ENCODE measurements at regions not wholly inside any gene's neighbourhood (a gene's known extent, or its start where the extent isn't known, plus 50 kb on each side); places are given as distances from the start of the nearest gene placed in this dataset.

DNA sequence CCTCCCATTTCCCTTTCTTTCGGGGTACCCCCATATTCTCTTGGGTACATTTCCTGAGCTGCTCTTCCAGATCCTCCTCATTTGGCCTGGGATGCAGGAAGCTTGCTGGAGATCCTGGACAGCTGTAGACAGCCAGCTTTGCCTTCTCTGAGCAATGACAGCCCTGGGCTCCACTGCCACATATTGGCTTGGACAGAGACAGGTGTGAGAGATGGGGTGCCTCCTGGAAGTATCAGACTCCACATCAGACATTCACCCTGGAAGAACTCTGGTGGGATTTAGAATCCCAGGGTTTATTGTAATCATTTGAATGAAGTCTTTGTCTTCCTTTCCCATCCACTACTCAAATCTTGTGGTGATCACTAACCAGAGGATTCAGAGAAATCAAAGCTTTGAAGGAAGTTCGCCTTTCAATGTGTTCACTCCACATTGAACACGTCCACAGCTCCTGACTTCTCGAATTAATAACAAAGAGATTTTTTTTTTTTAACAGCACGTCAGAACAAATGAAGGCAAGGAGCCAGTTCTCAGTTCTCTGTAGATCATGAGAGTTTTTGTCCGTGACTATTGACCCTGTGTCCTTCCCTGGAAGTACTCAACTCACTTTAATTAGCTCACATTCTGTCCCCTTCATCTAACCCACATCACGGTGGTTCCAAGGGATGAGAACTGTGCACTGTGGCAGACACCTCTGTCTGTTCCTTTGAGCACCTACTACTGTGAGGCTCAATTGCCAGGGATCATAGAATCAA is 377.6 kb upstream of the TRIB2 start:
- Mint-ChIP-seq H3K36me3 (ENCODE audit: unreplicated experiment) (no peaks in the 10 kb centered on the region), H3K4me1 (ENCODE audit: low read depth, unreplicated experiment) (no peaks in the 10 kb centered on the region), H3K27me3 (ENCODE audit: unreplicated experiment) (no peaks in the 10 kb centered on the region), H3K9me3 (ENCODE audit: unreplicated experiment) (no peaks in the 10 kb centered on the region), H3K4me3 (ENCODE audit: unreplicated experiment) (no peak overlapping the region), H3K27ac (ENCODE audit: unreplicated experiment) (no peak overlapping the region)
- no peak for DNase-seq
- TF ChIP-seq, protein P1, sequence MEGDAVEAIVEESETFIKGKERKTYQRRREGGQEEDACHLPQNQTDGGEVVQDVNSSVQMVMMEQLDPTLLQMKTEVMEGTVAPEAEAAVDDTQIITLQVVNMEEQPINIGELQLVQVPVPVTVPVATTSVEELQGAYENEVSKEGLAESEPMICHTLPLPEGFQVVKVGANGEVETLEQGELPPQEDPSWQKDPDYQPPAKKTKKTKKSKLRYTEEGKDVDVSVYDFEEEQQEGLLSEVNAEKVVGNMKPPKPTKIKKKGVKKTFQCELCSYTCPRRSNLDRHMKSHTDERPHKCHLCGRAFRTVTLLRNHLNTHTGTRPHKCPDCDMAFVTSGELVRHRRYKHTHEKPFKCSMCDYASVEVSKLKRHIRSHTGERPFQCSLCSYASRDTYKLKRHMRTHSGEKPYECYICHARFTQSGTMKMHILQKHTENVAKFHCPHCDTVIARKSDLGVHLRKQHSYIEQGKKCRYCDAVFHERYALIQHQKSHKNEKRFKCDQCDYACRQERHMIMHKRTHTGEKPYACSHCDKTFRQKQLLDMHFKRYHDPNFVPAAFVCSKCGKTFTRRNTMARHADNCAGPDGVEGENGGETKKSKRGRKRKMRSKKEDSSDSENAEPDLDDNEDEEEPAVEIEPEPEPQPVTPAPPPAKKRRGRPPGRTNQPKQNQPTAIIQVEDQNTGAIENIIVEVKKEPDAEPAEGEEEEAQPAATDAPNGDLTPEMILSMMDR (IDR thresholded peaks at IDR 0.05; ENCODE audit: partially characterized antibody, unreplicated experiment): no peak

DNA sequence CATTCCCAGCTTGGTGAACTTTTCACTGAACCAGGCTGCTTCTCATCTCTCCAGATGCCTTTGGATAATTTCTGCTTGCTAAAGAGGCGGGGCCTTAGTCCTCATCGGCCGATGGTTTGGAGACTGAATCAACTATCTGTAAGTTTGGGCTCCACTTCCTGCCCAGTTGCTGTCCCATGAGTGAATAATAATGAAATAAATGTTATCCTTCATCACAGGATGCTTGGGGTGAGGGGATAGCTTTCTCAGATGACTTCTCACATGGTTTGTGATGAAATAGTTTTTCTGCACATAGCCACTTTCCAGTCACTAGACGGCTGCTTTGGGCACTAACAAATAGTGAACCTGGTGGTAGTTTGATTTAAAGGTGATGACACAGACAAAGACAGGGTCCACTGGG is 376.6 kb upstream of the TRIB2 start:
- H3K36me3 Mint-ChIP-seq (ENCODE audit: unreplicated experiment): no peaks in the 10 kb centered on the region
- no peak overlapping the region for H3K27ac Mint-ChIP-seq (ENCODE audit: unreplicated experiment)
- H3K4me1 Mint-ChIP-seq (ENCODE audit: low read depth, unreplicated experiment): no peaks in the 10 kb centered on the region
- no peak overlapping the region for H3K4me3 Mint-ChIP-seq (ENCODE audit: unreplicated experiment)
- H3K9me3 Mint-ChIP-seq (ENCODE audit: unreplicated experiment): no peaks in the 10 kb centered on the region
- no peak for DNase-seq
- H3K27me3 Mint-ChIP-seq (ENCODE audit: unreplicated experiment): no peaks in the 10 kb centered on the region
- TF ChIP-seq, protein P1 (IDR thresholded peaks at IDR 0.05; ENCODE audit: partially characterized antibody, unreplicated experiment): no peak

DNA sequence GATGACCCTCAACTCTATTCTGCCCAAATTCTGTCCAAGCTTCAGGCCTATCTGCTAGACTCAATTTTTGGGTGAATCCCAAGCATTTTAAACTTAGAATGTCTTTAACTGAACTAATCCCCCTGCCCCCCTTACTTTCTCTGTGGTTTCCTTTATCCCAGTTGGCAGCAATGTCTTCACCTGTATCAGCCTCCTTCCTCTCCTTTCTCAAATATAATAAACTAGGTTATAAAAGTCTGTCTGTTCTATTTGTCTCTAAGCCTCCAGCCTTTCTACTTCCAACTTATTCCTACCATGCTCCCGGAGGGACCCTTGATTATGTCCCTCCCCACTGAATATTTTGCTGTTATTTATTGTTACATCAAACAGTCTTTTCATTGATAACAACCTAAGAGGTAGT is 375.5 kb upstream of the TRIB2 start:
- Mint-ChIP-seq H3K27ac (ENCODE audit: unreplicated experiment) (no peak overlapping the region), H3K4me3 (ENCODE audit: unreplicated experiment) (no peak overlapping the region)

DNA sequence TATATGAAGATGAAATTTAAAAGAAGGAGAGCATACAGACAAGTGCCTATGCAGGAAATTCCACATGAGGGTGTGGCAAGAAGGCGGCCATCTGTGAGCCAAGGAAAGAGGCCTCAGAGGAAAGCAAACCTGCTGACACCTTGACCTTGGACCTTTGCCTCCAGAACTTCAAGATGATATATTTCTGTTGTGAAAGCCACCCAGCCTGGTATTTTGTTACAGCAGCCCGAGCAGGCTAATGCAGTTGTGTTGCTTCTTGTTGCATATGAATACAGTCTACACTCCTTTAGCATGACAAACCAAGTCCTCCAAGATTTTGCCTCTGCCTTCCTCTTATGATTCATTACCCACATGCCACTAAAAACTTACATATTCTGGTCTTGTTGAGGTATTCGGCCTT is 374.8 kb upstream of the TRIB2 start:
- TF ChIP-seq, protein P1 (IDR thresholded peaks at IDR 0.05; ENCODE audit: partially characterized antibody, unreplicated experiment): no peak
- Mint-ChIP-seq H3K27ac (ENCODE audit: unreplicated experiment) (no peak overlapping the region), H3K36me3 (ENCODE audit: unreplicated experiment) (no peaks in the 10 kb centered on the region), H3K9me3 (ENCODE audit: unreplicated experiment) (no peaks in the 10 kb centered on the region), H3K4me1 (ENCODE audit: low read depth, unreplicated experiment) (no peaks in the 10 kb centered on the region), H3K4me3 (ENCODE audit: unreplicated experiment) (no peak overlapping the region), H3K27me3 (ENCODE audit: unreplicated experiment) (no peaks in the 10 kb centered on the region)
- no peak for DNase-seq

More for the DNA sequence above, 375.5 kb upstream of the TRIB2 start:
- no peak for DNase-seq
- H3K9me3 Mint-ChIP-seq (ENCODE audit: unreplicated experiment): no peaks in the 10 kb centered on the region
- TF ChIP-seq, protein P1 (IDR thresholded peaks at IDR 0.05; ENCODE audit: partially characterized antibody, unreplicated experiment): no peak
- no peaks in the 10 kb centered on the region for H3K36me3 Mint-ChIP-seq (ENCODE audit: unreplicated experiment)
- H3K4me1 Mint-ChIP-seq (ENCODE audit: low read depth, unreplicated experiment): no peaks in the 10 kb centered on the region
- H3K27me3 Mint-ChIP-seq (ENCODE audit: unreplicated experiment): no peaks in the 10 kb centered on the region

DNA sequence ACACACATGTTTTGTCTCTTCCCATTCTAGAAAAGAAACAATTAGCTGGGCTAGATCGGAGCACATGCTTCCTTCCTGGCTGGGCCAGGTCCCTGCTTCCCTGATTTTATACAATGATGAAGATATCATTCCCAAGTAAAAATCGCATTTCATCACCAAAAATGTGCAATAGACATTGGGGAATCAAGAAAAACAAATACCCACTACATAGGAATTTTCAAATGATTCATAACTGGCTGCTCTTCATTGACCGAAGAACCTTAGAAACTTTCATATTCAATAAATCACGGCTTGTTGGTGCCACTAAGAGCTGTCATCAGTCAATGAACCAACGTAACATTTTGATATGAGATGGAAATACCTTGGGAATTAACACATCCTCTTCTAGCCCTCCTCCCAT is 373.6 kb upstream of the TRIB2 start:
- H3K27me3 Mint-ChIP-seq (ENCODE audit: unreplicated experiment): no peaks in the 10 kb centered on the region
- TF ChIP-seq, protein P1 (IDR thresholded peaks at IDR 0.05; ENCODE audit: partially characterized antibody, unreplicated experiment): no peak
- no peak for DNase-seq
- no peaks in the 10 kb centered on the region for H3K9me3 Mint-ChIP-seq (ENCODE audit: unreplicated experiment)
- no peaks in the 10 kb centered on the region for H3K4me1 Mint-ChIP-seq (ENCODE audit: low read depth, unreplicated experiment)
- no peaks in the 10 kb centered on the region for H3K36me3 Mint-ChIP-seq (ENCODE audit: unreplicated experiment)
- no peak overlapping the region for H3K4me3 Mint-ChIP-seq (ENCODE audit: unreplicated experiment)
- no peak overlapping the region for H3K27ac Mint-ChIP-seq (ENCODE audit: unreplicated experiment)
